ENCODE measurements at regions not wholly inside any gene's neighbourhood (a gene's known extent, or its start where the extent isn't known, plus 50 kb on each side); places are given as distances from the start of the nearest gene placed in this dataset.

- TF ChIP-seq CTCF (IDR thresholded peaks at IDR 0.05) (no peak), POLR2A (IDR thresholded peaks at IDR 0.05) (no peak), POLR2AphosphoS5 (IDR thresholded peaks at IDR 0.05) (no peak)
These were observed 89.1 kb upstream of the SP4 start for GRCh38 chr7:21338728-21339164.

Measured in sigmoid colon (tissue), 4 donors.